ENCODE measurements at regions not wholly inside any gene's neighbourhood (a gene's known extent, or its start where the extent isn't known, plus 50 kb on each side); places are given as distances from the start of the nearest gene placed in this dataset.

DNA sequence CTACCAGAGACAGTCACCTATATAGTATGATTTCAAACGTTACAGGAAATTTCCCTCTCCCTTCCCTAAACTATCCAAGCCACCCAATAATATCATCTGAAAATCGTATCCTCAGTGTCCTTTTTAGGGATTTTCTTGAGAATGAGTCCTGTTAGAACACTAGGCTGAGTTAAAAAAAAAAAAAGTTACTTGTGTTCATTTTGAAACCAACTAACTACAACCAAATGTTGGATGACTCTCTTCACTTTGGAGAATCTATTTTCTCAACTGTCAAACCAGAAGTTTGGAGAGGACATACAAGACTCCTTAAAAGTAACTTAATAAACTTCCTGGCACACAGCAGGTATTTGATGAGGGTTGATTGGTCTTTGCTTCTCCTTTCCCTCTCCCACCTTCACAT is 183.2 kb upstream of the SESN3 start:
- Histone ChIP-seq H3K4ac (ENCODE audit: low read depth, low read length) (no peak overlapping the region), H3K79me2 (ENCODE audit: insufficient read depth, low read length) (no peaks in the 10 kb centered on the region), H3K23me2 (ENCODE audit: insufficient read length, low read depth, low read length, poor library complexity, severe bottlenecking) (no peaks in the 10 kb centered on the region), H2AFZ (ENCODE audit: low read length) (no peak overlapping the region), H3K23ac (ENCODE audit: insufficient read length, low read depth, low read length) (no peak overlapping the region), H4K8ac (replicated peaks; ENCODE audit: insufficient read length, low read depth, low read length) (no peak overlapping the region), H2BK120ac (ENCODE audit: low read depth, low read length, poor library complexity, severe bottlenecking) (no peak overlapping the region), H3K27ac (ENCODE audit: insufficient read length, low read depth, low read length) (no peak overlapping the region), H3K27me3 (ENCODE audit: insufficient read depth, low read length) (no peaks in the 10 kb centered on the region), H3K18ac (ENCODE audit: insufficient read length, low read depth, low read length) (no peak overlapping the region), H3K4me2 (ENCODE audit: insufficient read depth, insufficient read length, low read length) (no peak overlapping the region), H2AK5ac (ENCODE audit: insufficient read length, low read length) (no peak overlapping the region), H4K91ac (ENCODE audit: insufficient read length, low read depth, low read length) (no peak overlapping the region), H3K14ac (ENCODE audit: insufficient read depth, low read length) (no peak overlapping the region), H4K5ac (ENCODE audit: insufficient read length, low read depth, low read length) (no peak overlapping the region), H2BK15ac (ENCODE audit: low read depth, low read length) (no peak overlapping the region), H2BK12ac (ENCODE audit: insufficient read length, low read depth, low read length) (no peak overlapping the region), H3K56ac (ENCODE audit: insufficient read length, low read depth, low read length) (no peak overlapping the region), H3K9ac (ENCODE audit: extremely low read depth, insufficient read length, low read length) (no peak overlapping the region), H2BK5ac (ENCODE audit: insufficient read length, low read length) (no peak overlapping the region), H3K79me1 (ENCODE audit: insufficient read depth, low read depth, low read length, poor library complexity, severe bottlenecking) (no peaks in the 10 kb centered on the region), H3T11ph (ENCODE audit: low read length) (no peak overlapping the region), H4K20me1 (ENCODE audit: control insufficient read depth, insufficient read depth, insufficient read length) (no peaks in the 10 kb centered on the region), H2BK20ac (ENCODE audit: low read depth, low read length, poor library complexity, severe bottlenecking) (no peak overlapping the region), H3K9me3 (ENCODE audit: control insufficient read depth, low read depth, low read length) (no peaks in the 10 kb centered on the region), H3K4me1 (ENCODE audit: insufficient read depth, low read length) (no peaks in the 10 kb centered on the region; the same call in 1 of the 2 replicates)
- Mint-ChIP-seq H3K4me3 (no peak overlapping the region), H3K36me3 (ENCODE audit: insufficient read depth in 1 of 3, low read depth in 3 of 3) (no peaks in the 10 kb centered on the region), H3K27ac (no peak overlapping the region), H3K27me3 (ENCODE audit: low read depth) (no peaks in the 10 kb centered on the region), H3K4me1 (peaks cover 13 to 23% of the 10 kb centered on the region in 2 experiments), H3K9me3 (no peaks in the 10 kb centered on the region; a peak in 1 of 5 replicates)
- DNase-seq: no peak
- TF ChIP-seq, protein P1, sequence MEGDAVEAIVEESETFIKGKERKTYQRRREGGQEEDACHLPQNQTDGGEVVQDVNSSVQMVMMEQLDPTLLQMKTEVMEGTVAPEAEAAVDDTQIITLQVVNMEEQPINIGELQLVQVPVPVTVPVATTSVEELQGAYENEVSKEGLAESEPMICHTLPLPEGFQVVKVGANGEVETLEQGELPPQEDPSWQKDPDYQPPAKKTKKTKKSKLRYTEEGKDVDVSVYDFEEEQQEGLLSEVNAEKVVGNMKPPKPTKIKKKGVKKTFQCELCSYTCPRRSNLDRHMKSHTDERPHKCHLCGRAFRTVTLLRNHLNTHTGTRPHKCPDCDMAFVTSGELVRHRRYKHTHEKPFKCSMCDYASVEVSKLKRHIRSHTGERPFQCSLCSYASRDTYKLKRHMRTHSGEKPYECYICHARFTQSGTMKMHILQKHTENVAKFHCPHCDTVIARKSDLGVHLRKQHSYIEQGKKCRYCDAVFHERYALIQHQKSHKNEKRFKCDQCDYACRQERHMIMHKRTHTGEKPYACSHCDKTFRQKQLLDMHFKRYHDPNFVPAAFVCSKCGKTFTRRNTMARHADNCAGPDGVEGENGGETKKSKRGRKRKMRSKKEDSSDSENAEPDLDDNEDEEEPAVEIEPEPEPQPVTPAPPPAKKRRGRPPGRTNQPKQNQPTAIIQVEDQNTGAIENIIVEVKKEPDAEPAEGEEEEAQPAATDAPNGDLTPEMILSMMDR (conservative IDR thresholded peaks at IDR 0.05): no peak
- no CpG with 5 or more reads among the region's 2 CpGs for WGBS (ENCODE audit: extremely low coverage, insufficient read length, low lambda C conversion rate)
